HG03097 (cell line): ENCODE measurements at regions not wholly inside any gene's neighbourhood (a gene's known extent, or its start where the extent isn't known, plus 50 kb on each side); places are given as distances from the start of the nearest gene placed in this dataset.
"Not testable (repeated sequence)": the region's sequence is repeated elsewhere in the genome, so short reads cannot be mapped to it uniquely, and the experiment has no call there.

Experiments
- ATAC-seq: cut with Tn5 transposase; IDR thresholded peaks from one replicate; pipeline ENCODE4 v1.9.1; 2021; ENCODE audit not compliant: unreplicated experiment, low FRiP score

DNA sequence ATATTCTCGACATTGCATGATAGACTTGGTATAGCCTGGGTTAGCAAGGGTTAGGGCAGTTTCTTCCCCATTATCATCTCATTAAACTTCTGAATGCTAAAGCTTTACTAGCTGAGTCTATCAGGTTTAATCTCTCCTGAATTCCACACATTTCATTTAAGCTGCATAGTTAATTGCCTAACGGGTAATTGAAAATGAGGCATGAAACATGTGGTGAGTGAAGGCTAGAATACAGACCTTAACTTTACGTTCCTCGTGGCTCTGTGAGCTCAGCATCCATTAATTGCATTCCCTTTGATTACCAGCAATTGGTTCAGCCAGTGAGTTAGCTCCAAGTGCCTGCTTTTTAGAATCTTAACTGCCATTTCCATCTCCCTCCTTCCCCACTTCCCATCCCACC is 126.5 kb upstream of the MEX3C start:
- ATAC-seq = no peak

GRCh38 chr18:51330148-51330547 is 132.7 kb upstream of the MEX3C start:
- ATAC-seq = no peak

- ATAC-seq = no peak
These were observed 133.3 kb upstream of the MEX3C start for GRCh38 chr18:51330739-51331138.

DNA sequence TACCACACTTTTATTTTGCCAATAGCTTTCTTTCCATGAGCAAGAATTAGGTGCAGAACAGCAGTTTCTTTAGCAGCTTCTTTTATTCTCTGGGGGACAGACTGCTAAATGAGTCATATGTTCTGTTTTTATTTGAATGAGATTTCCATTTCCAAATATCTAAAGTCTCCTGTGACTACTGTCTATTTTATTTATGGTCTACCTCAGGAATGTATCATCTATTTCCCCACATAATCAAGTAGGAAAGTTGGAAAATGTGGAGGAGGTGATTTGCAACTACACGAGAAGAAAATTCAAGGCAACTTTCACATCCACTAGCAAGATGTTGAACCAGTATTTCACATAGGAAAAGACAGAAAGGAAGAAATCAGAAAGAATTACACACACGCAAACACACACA is 139.9 kb upstream of the MEX3C start:
- ATAC-seq = no peak

GRCh38 chr18:51339856-51340255 is 142.4 kb upstream of the MEX3C start:
- ATAC-seq = no peak

GRCh38 chr18:51340332-51340731 is 142.9 kb upstream of the MEX3C start:
- ATAC-seq = no peak

- ATAC-seq = no peak
These were observed 145.3 kb upstream of the MEX3C start for GRCh38 chr18:51342815-51343214.

DNA sequence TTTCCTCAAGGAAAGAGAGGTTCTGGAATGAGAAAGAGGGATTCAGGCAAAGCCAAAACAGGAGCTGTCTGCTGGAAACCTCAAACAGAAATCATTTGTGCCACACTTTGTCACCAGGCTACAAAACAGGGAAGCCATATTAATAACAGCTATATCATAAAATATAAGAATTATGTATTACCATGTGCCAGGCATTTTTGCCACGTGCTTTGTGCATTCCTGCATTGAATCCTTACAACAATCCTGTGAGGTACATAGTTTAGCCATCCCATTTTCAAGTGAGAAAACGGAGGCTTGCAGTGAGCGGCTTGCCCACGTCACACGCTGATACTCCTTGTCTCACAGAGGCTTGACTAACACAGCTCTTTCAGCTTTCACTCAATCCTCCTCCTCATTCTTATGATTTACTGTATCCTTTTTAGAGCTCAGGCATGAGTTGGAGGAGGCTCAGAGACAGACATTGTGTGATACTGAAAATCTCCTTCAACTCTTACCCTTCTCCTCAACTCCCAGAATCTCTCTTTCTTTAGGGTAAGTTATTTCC is 148.4 kb upstream of the MEX3C start:
- ATAC-seq = no peak

DNA sequence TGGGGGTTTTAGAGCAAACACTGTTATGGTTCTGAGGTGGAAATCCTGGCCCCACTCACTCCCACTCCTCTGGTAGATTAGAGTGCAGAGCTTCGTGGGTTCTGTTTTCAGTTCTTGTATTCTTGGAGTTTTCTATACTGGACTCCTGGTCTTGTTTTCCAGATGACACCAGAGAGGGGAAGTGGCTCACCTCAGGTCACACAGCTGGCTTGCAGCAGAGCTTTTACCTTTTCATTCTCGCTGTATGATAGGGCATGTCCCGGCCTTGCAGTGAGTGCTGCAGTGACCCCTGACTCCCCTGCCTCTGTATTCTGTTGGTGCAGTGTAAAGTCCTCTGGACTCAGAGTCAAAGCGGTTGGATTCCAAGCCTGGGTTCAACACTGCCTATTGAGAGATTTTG is 148.9 kb upstream of the MEX3C start:
- no peak for ATAC-seq

DNA sequence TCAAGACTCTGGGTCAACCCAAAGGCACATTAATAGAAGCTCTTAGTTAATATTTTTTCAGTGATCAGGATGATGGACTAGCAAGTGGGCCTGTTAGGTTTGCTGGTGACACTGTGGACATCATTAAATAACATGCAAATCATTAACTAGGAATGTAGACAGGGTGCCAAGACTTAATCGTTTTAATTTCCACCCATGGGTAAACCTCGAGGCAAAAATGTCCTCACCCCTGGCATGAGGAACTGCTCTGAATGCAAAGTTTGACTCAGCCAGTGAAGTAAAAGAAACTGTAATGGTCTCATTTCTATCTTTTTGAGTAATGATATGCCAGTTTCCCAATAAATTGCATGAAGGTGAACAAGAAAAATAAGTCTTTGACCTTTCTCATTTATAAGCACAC is 152.6 kb upstream of the MEX3C start:
- no peak for ATAC-seq

- no peak for ATAC-seq
These were observed 158.4 kb upstream of the MEX3C start for GRCh38 chr18:51355841-51356240.

GRCh38 chr18:51360301-51360700 is 162.8 kb upstream of the MEX3C start:
- ATAC-seq = not testable (repeated sequence)

DNA sequence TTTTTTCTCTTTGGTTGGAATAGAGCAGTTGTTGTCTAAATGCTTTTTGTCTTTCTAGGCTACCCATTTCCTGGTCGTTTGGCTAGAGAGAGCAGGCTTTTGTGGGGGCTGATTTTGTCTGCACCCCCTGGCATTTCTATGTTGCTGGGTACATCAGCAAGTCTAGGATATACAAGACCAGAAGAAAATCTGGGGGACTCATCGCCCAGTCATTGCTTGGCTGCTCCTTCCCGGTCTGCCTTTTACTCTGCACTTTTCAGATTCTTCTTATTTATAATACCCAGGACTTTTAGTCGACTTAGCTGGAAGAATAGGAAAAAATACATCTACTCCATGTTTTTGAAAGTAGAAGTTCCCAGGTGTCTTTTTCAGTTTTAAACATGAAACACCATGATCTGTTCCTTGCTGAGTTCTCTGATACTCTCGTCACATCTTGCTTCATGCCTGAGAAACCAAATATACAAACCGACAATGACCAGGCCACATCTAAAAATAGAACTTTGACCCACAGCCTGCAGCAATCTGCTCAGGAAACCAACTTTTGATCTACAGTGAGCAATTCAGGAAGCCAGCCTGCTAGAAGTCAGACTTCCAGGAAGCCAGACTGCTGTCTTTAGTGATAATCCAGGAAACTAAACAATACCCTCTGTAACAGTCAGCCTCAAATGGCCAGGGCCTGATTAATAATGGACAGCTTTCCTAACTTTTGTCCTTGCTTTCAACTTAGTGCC is 163.8 kb upstream of the MEX3C start:
- ATAC-seq = no peak

DNA sequence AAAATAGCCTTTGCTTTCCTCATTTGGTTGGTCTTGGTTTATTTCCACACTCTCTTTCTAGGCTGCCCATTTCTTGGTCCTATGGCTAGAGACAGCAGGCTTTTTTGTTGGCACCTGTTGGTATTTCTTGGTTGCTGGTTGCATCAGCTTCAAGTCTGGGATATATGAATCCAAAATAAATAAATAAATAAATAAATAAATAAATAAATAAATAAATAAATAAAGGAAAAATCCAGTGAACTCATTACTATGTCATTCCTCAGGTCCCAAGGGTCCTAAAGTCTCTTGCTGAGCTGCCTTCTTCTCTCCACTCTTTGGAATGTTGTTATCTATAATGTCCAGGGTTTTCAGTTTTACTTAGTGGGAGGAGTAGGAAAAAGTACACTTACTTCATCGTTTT is 165.9 kb upstream of the MEX3C start:
- ATAC-seq = no peak

- no peak for ATAC-seq
These were observed 173.5 kb upstream of the MEX3C start for GRCh38 chr18:51370996-51371395.

DNA sequence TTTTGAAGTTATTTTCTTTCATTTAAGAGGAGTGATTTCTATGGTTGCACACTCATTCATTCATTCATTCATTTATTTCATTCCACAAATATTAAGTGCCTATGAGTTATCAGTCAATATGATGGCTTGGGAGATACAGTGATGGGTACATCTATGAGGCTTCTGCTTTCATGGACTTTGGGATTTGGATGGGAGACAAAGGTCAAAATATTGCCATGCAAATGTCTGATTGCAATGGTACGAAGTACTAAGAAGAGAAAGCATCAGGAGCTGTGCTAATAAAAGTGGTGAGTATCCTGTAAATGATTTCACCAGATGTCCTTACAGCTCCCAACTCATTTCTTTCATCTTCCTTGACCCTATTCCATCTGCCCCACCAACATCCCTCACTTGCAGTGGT is 174.4 kb upstream of the MEX3C start:
- no peak for ATAC-seq

- no peak for ATAC-seq
These were observed 184.6 kb upstream of the MEX3C start for GRCh38 chr18:51382081-51382480.

DNA sequence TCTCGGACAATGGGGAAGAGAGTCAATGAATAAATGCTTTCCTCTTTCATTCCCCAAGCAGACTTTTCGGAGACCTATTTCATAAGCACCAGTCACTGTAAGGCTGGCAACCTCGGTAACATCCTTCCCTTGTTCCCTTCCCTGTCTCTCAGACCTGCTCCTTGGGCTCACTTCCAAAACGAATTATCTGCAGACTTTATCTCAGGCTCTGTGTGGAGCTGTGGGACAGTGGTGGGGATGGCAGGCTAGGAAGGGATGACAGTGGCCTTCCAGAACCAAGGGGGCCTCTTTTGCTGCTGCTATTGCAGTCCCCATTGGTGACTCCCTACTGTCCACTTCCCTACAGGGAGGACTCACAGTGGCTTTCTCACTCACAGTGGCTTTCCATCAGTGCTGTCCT is 185.6 kb upstream of the MEX3C start:
- no peak for ATAC-seq

GRCh38 chr18:51383711-51384110 is 186.2 kb upstream of the MEX3C start:
- ATAC-seq = no peak

- ATAC-seq = no peak
These were observed 187.8 kb upstream of the MEX3C start for GRCh38 chr18:51385270-51385669.

- ATAC-seq = no peak
These were observed 193.2 kb upstream of the MEX3C start for GRCh38 chr18:51390702-51391101.

- ATAC-seq = no peak
These were observed 193.7 kb upstream of the MEX3C start for GRCh38 chr18:51391215-51391614.

- ATAC-seq = no peak
These were observed 194.2 kb upstream of the MEX3C start for GRCh38 chr18:51391731-51392130.
